IMR-90 (cell line): ENCODE measurements at regions not wholly inside any gene's neighbourhood (a gene's known extent, or its start where the extent isn't known, plus 50 kb on each side); places are given as distances from the start of the nearest gene placed in this dataset.

Experiments
- ATAC-seq: fragments of 200-7000 bp; cut with Tn5 transposase; 2 replicates; pipeline ENCODE4 v1.9.1; 2020; ENCODE audit warnings: low read depth, mild to moderate bottlenecking, moderate library complexity
- BruUV-seq: library from RNA; stranded (reverse); fragments of 400-500 nt; replicated peaks from 2 replicates; lab custom pipeline; 2021; lab: Mats Ljungman, UMichigan
- CTCF ChIA-PET: fragments of 300-600 bp; formaldehyde crosslinking; extraction: SDS; loops from one replicate; lab custom pipeline; 2021; ENCODE audit warnings: antibody characterized with exemption; lab: Yijun Ruan, JAX
- POLR2A ChIA-PET: fragments of 300-600 bp; sonication (Branson Sonifier 250); formaldehyde crosslinking; loops from one replicate; lab custom pipeline; 2022; ENCODE audit warnings: antibody characterized with exemption; ENCODE audit not compliant: unreplicated experiment; lab: Charles Lee
- DNase-seq: peaks from one replicate; pipeline ENCODE4 v3.0.0; 2013
- H2AFZ ChIP-seq: replicated peaks from 2 replicates; pipeline ENCODE3; 2013; ENCODE audit warnings: low read length, mild to moderate bottlenecking; ENCODE audit not compliant: poor library complexity
- H2AK5ac ChIP-seq: 2 replicates; pipeline ENCODE4 v1.6.1; 2013; ENCODE audit warnings: low read depth, low read length, inconsistent platforms
- H2AK9ac ChIP-seq: replicated peaks from 2 replicates; pipeline ENCODE3; 2013; ENCODE audit warnings: mild to moderate bottlenecking, low read depth, low read length, moderate library complexity; ENCODE audit not compliant: poor library complexity
- H2BK120ac ChIP-seq: 2 replicates; pipeline ENCODE4 v1.6.1; 2013; ENCODE audit warnings: low read depth, low read length, inconsistent platforms
- H2BK15ac ChIP-seq: 3 replicates; pipeline ENCODE4 v1.6.1; 2013; ENCODE audit warnings: low read depth, low read length, inconsistent platforms
- H2BK20ac ChIP-seq: 2 replicates; pipeline ENCODE4 v1.6.1; 2013; ENCODE audit warnings: low read depth, mild to moderate bottlenecking, inconsistent platforms, low read length, moderate library complexity
- H2BK5ac ChIP-seq: 2 replicates; pipeline ENCODE4 v1.6.1; 2013; ENCODE audit warnings: mild to moderate bottlenecking, low read depth, low read length, inconsistent platforms; ENCODE audit not compliant: poor library complexity, severe bottlenecking
- H3K14ac ChIP-seq: replicated peaks from 2 replicates; pipeline ENCODE4 v1.6.1; 2013; ENCODE audit warnings: low read depth, low read length, inconsistent platforms
- H3K18ac ChIP-seq: 2 replicates; pipeline ENCODE4 v1.6.1; 2013; ENCODE audit warnings: low read depth, low read length, control low read depth
- H3K23ac ChIP-seq: 2 replicates; pipeline ENCODE4 v1.6.1; 2013; ENCODE audit warnings: low read depth, low read length, inconsistent platforms
- H3K27ac ChIP-seq: 2 replicates; pipeline ENCODE4 v1.5.1; 2013; ENCODE audit warnings: mild to moderate bottlenecking, control low read depth, low read length; ENCODE audit not compliant: insufficient read depth
- H3K27me3 ChIP-seq: 2 replicates; pipeline ENCODE4 v1.6.1; 2013; ENCODE audit warnings: low read length; ENCODE audit not compliant: control insufficient read depth, insufficient read depth
- H3K36me3 ChIP-seq: 2 replicates; pipeline ENCODE4 v1.6.1; 2013; ENCODE audit warnings: low read length, mixed read lengths; ENCODE audit not compliant: control insufficient read depth, insufficient read depth
- H3K4ac ChIP-seq: 2 replicates; pipeline ENCODE4 v1.6.1; 2013; ENCODE audit warnings: low read depth, low read length, inconsistent platforms
- H3K4me1 ChIP-seq: 2 replicates; pipeline ENCODE4 v1.6.1; 2013; ENCODE audit warnings: low read length, mixed read lengths; ENCODE audit not compliant: control insufficient read depth, insufficient read depth
- H3K4me2 ChIP-seq: 2 replicates; pipeline ENCODE4 v1.6.1; 2013; ENCODE audit warnings: low read depth, mild to moderate bottlenecking, control low read depth, low read length, moderate library complexity
- H3K4me3 ChIP-seq: 2 replicates; pipeline ENCODE4 v1.5.1; 2013; ENCODE audit warnings: low read depth, mild to moderate bottlenecking, control low read depth, low read length, moderate library complexity; ENCODE audit not compliant: insufficient read depth
- H3K56ac ChIP-seq: 2 replicates; pipeline ENCODE4 v1.6.1; 2013; ENCODE audit warnings: low read length, inconsistent platforms; ENCODE audit not compliant: insufficient read depth; ENCODE audit errors: extremely low read depth
- H3K79me1 ChIP-seq, 2 experiments: 2 replicates each; pipeline ENCODE4 v1.6.1; 2013; ENCODE audit warnings: low read length in 2 of 2, inconsistent platforms in 1 of 2, low read depth in 1 of 2
- H3K9ac ChIP-seq: 2 replicates; pipeline ENCODE4 v1.6.1; 2013; ENCODE audit warnings: low read depth, low read length, control low read depth
- H3K9me1 ChIP-seq: 2 replicates; pipeline ENCODE4 v1.6.1; 2013; ENCODE audit warnings: low read length, inconsistent platforms; ENCODE audit not compliant: insufficient read depth
- H3K9me3 ChIP-seq: 2 replicates; pipeline ENCODE4 v1.6.1; 2013; ENCODE audit warnings: low read length; ENCODE audit not compliant: control insufficient read depth, insufficient read depth
- H4K20me1 ChIP-seq: 2 replicates; pipeline ENCODE4 v1.6.1; 2013; ENCODE audit warnings: low read length, inconsistent platforms; ENCODE audit not compliant: insufficient read depth
- H4K5ac ChIP-seq: 2 replicates; pipeline ENCODE4 v1.6.1; 2013; ENCODE audit warnings: mild to moderate bottlenecking, low read depth, low read length, control low read depth
- H4K8ac ChIP-seq, 2 experiments: 2 replicates each; pipeline ENCODE4 v1.6.1; 2013; ENCODE audit warnings: low read depth in 2 of 2, low read length in 2 of 2, control low read depth in 1 of 2, inconsistent platforms in 1 of 2
- H4K91ac ChIP-seq: 2 replicates; pipeline ENCODE4 v1.6.1; 2013; ENCODE audit warnings: low read depth, low read length, inconsistent platforms; ENCODE audit not compliant: insufficient read depth
- BHLHE40 ChIP-seq: fragments of 150-350 bp; IDR thresholded peaks from 2 replicates; pipeline ENCODE4 v1.6.1; 2016; ENCODE audit warnings: mild to moderate bottlenecking, low read depth, low read length
- CHD1 ChIP-seq: IDR thresholded peaks from 2 replicates; pipeline ENCODE4 v1.6.1; 2012; ENCODE audit warnings: low read depth, low read length, improper control_type of control experiment
- FOS ChIP-seq: fragments of 150-350 bp; IDR thresholded peaks from 2 replicates; pipeline ENCODE4 v1.6.1; 2016; ENCODE audit warnings: low read depth, low read length
- MAFK ChIP-seq: IDR thresholded peaks from 2 replicates; pipeline ENCODE4 v1.6.1; 2012; ENCODE audit warnings: low read depth, low read length, improper control_type of control experiment
- MAZ ChIP-seq: IDR thresholded peaks from 2 replicates; pipeline ENCODE4 v1.6.1; 2012; ENCODE audit warnings: low read depth, mild to moderate bottlenecking, low read length, improper control_type of control experiment, moderate library complexity, borderline replicate concordance
- MXI1 ChIP-seq: IDR thresholded peaks from 2 replicates; pipeline ENCODE4 v1.6.1; 2012; ENCODE audit warnings: low read depth, mild to moderate bottlenecking, low read length, moderate library complexity, borderline replicate concordance
- NFE2L2 ChIP-seq: fragments of 150-350 bp; IDR thresholded peaks from 2 replicates; pipeline ENCODE4 v1.6.1; 2016; ENCODE audit warnings: low read depth, mild to moderate bottlenecking, low read length
- POLR2A ChIP-seq: IDR thresholded peaks from 2 replicates; pipeline ENCODE4 v1.6.1; 2012; ENCODE audit warnings: mild to moderate bottlenecking, low read depth, low read length
- RAD21 ChIP-seq: IDR thresholded peaks from 2 replicates; pipeline ENCODE4 v1.6.1; 2012; ENCODE audit warnings: low read length, improper control_type of control experiment
- RCOR1 ChIP-seq: IDR thresholded peaks from 2 replicates; pipeline ENCODE4 v1.6.1; 2012; ENCODE audit warnings: mild to moderate bottlenecking, low read length, improper control_type of control experiment; ENCODE audit not compliant: insufficient replicate concordance
- RFX5 ChIP-seq: IDR thresholded peaks from 2 replicates; pipeline ENCODE4 v1.8.0; 2012; ENCODE audit warnings: low read depth, mild to moderate bottlenecking, low read length, moderate library complexity
- SMC3 ChIP-seq: fragments of 150-350 bp; IDR thresholded peaks from 2 replicates; pipeline ENCODE4 v1.6.1; 2016; ENCODE audit warnings: low read depth, mild to moderate bottlenecking, antibody characterized with exemption, low read length, moderate library complexity
- WGBS, 2 experiments: methylation state at CpG; one replicate each; pipeline versions ENCODE4 v1.1.5 to v1.1.7; 2013; ENCODE audit warnings: missing lambda C conversion rate in 2 of 2; ENCODE audit not compliant: insufficient read length in 1 of 2; ENCODE audit errors: extremely low coverage in 2 of 2; 5-methylcytosine and 5-hydroxymethylcytosine counted together
- dilution Hi-C: fragments of 300-500 bp; cut with HindIII; formaldehyde crosslinking; loops from one replicate; pipeline ENCODE4 v1.14.3; 2018; ENCODE audit warnings: low sequenced_read_pairs; ENCODE audit not compliant: unreplicated experiment
- in situ Hi-C: fragments of 300-500 bp; cut with MboI; formaldehyde crosslinking; loops from 3 replicates; pipeline ENCODE4 v1.14.3; 2019; ENCODE audit warnings: low sequenced_read_pairs, inconsistent platforms, mixed read lengths
- intact Hi-C: fragments of 100-400 bp; cut with micrococcal nuclease; formaldehyde crosslinking; loops from 2 replicates; pipeline ENCODE4 v1.10.0; 2022
- TF ChIP-seq, protein P1 (sequence below): fragments of 150-350 bp; IDR thresholded peaks from 2 replicates; pipeline ENCODE4 v1.6.1; 2016; ENCODE audit warnings: low read depth, mild to moderate bottlenecking, low read length, moderate library complexity, borderline replicate concordance
- TF ChIP-seq, protein P2 (sequence below): conservative IDR thresholded peaks from 2 replicates; pipeline ENCODE4 v1.5.1; 2012; ENCODE audit warnings: mild to moderate bottlenecking, low read depth, low read length, improper control_type of control experiment
- TF ChIP-seq, protein P3 (sequence below): fragments of 150-350 bp; IDR thresholded peaks from 2 replicates; pipeline ENCODE4 v1.6.1; 2017; ENCODE audit warnings: mild to moderate bottlenecking, antibody characterized with exemption, low read length, low read depth

DNA sequence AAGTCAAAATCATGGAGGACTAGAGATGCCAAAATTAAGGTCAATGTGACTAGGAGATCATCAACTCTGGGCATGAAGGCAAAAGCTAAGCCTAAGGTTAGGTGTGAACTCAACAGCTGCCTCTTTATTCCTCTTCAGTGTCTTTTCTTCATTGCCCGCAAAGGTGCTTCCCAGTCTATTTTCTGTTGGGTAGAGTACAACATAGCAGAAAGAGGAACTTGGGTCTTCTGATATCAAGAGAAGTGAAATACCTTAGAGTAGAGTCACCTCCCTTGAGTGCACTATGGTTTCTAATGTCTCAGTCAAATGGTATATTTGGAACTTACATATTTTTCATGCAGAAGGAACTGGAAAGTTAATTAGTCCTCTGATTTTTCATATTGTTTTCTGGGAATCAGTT lies 122.5 kb upstream of the GRIN3A start:
- H4K8ac ChIP-seq: no peak overlapping the region
- no peak overlapping the region for H3K9ac ChIP-seq
- no peak overlapping the region for H3K4me2 ChIP-seq
- ChIA-PET CTCF (no interaction called here), POLR2A (no interaction called here)
- dilution Hi-C loops (no loop called here), in situ Hi-C loops (no loop called here), intact Hi-C loops (no loop called here)
- no peak overlapping the region for H2BK5ac ChIP-seq
- H3K56ac ChIP-seq: no peak overlapping the region
- no peak overlapping the region for H2BK15ac ChIP-seq
- H3K27me3 ChIP-seq: no peaks in the 10 kb centered on the region
- H3K4ac ChIP-seq: no peak overlapping the region
- no peaks in the 10 kb centered on the region for H4K20me1 ChIP-seq
- DNase-seq: no peak
- H3K18ac ChIP-seq: no peak overlapping the region
- H3K14ac ChIP-seq: no peak overlapping the region
- H3K4me3 ChIP-seq: no peak overlapping the region
- no peak overlapping the region for H2AFZ ChIP-seq
- no peak overlapping the region for H3K27ac ChIP-seq
- no peak overlapping the region for H2BK120ac ChIP-seq
- no peaks in the 10 kb centered on the region for H3K4me1 ChIP-seq
- no peak overlapping the region for H4K5ac ChIP-seq
- no peaks in the 10 kb centered on the region for H3K9me1 ChIP-seq
- H2AK9ac ChIP-seq: no peak overlapping the region
- no peak overlapping the region for H3K23ac ChIP-seq
- H3K79me1 ChIP-seq: no peaks in the 10 kb centered on the region
- ATAC-seq: no peak
- TF ChIP-seq, protein P1, sequence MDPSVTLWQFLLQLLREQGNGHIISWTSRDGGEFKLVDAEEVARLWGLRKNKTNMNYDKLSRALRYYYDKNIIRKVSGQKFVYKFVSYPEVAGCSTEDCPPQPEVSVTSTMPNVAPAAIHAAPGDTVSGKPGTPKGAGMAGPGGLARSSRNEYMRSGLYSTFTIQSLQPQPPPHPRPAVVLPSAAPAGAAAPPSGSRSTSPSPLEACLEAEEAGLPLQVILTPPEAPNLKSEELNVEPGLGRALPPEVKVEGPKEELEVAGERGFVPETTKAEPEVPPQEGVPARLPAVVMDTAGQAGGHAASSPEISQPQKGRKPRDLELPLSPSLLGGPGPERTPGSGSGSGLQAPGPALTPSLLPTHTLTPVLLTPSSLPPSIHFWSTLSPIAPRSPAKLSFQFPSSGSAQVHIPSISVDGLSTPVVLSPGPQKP: no peak
- TF ChIP-seq RAD21: no peak
- TF ChIP-seq, protein P2, sequence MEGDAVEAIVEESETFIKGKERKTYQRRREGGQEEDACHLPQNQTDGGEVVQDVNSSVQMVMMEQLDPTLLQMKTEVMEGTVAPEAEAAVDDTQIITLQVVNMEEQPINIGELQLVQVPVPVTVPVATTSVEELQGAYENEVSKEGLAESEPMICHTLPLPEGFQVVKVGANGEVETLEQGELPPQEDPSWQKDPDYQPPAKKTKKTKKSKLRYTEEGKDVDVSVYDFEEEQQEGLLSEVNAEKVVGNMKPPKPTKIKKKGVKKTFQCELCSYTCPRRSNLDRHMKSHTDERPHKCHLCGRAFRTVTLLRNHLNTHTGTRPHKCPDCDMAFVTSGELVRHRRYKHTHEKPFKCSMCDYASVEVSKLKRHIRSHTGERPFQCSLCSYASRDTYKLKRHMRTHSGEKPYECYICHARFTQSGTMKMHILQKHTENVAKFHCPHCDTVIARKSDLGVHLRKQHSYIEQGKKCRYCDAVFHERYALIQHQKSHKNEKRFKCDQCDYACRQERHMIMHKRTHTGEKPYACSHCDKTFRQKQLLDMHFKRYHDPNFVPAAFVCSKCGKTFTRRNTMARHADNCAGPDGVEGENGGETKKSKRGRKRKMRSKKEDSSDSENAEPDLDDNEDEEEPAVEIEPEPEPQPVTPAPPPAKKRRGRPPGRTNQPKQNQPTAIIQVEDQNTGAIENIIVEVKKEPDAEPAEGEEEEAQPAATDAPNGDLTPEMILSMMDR: no peak
- TF ChIP-seq, protein P3, sequence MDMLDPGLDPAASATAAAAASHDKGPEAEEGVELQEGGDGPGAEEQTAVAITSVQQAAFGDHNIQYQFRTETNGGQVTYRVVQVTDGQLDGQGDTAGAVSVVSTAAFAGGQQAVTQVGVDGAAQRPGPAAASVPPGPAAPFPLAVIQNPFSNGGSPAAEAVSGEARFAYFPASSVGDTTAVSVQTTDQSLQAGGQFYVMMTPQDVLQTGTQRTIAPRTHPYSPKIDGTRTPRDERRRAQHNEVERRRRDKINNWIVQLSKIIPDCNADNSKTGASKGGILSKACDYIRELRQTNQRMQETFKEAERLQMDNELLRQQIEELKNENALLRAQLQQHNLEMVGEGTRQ: no peak
- TF ChIP-seq RCOR1: no peak
- TF ChIP-seq MXI1: no peak
- no peak for TF ChIP-seq POLR2A
- no peak for TF ChIP-seq NFE2L2
- TF ChIP-seq BHLHE40: no peak
- no peak for TF ChIP-seq CHD1
- TF ChIP-seq RFX5: no peak
- TF ChIP-seq MAZ: no peak
- TF ChIP-seq MAFK: no peak
- no peak for TF ChIP-seq SMC3
- TF ChIP-seq FOS: no peak
- no CpG with 5 or more reads among the region's 1 CpG for WGBS, 2 experiments
- no peaks in the 10 kb centered on the region for H3K36me3 ChIP-seq
- no peak overlapping the region for H4K91ac ChIP-seq
- H2BK20ac ChIP-seq: no peak overlapping the region
- H3K9me3 ChIP-seq: peaks cover 10% of the 10 kb centered on the region
- no peak overlapping the region for H2AK5ac ChIP-seq
- no TSS peak for BruUV-seq
